AG04450 (cell line): ENCODE measurements at regions not wholly inside any gene's neighbourhood (a gene's known extent, or its start where the extent isn't known, plus 50 kb on each side); places are given as distances from the start of the nearest gene placed in this dataset.

Experiments
- CTCF ChIA-PET: fragments of 300-600, 350-600 bp; formaldehyde crosslinking; extraction: SDS; loops from one replicate; lab custom pipeline; 2022; ENCODE audit warnings: antibody characterized with exemption, inconsistent platforms; lab: Charles Lee
- POLR2A ChIA-PET: fragments of 350-600 bp; formaldehyde crosslinking; extraction: SDS; loops from one replicate; lab custom pipeline; 2021; ENCODE audit warnings: antibody characterized with exemption, inconsistent platforms; lab: Yijun Ruan, JAX
- DNase-seq: peaks from one replicate; pipeline ENCODE4 v3.0.0-alpha.2; 2011; ENCODE audit warnings: low read depth, low spot score
- H3K27ac ChIP-seq: one replicate; pipeline ENCODE4 v1.5.1; 2012; ENCODE audit warnings: low read depth, low read length, control low read depth
- H3K27me3 ChIP-seq: one replicate; pipeline ENCODE4 v1.6.0; 2012; ENCODE audit warnings: low read length; ENCODE audit not compliant: control insufficient read depth, insufficient read depth
- H3K4me3 ChIP-seq: 2 replicates; pipeline ENCODE4 v1.5.1; 2011; ENCODE audit warnings: mild to moderate bottlenecking, low read depth, low read length, control low read depth
- H3K9me3 ChIP-seq: 2 replicates; pipeline ENCODE4 v1.5.1; 2012; ENCODE audit warnings: low read length; ENCODE audit not compliant: control insufficient read depth, insufficient read depth
- TF ChIP-seq, protein P1 (sequence below): IDR thresholded peaks from 2 replicates; pipeline ENCODE4 v1.5.1; 2011; ENCODE audit warnings: low read depth, low read length, control low read depth, inconsistent platforms

DNA sequence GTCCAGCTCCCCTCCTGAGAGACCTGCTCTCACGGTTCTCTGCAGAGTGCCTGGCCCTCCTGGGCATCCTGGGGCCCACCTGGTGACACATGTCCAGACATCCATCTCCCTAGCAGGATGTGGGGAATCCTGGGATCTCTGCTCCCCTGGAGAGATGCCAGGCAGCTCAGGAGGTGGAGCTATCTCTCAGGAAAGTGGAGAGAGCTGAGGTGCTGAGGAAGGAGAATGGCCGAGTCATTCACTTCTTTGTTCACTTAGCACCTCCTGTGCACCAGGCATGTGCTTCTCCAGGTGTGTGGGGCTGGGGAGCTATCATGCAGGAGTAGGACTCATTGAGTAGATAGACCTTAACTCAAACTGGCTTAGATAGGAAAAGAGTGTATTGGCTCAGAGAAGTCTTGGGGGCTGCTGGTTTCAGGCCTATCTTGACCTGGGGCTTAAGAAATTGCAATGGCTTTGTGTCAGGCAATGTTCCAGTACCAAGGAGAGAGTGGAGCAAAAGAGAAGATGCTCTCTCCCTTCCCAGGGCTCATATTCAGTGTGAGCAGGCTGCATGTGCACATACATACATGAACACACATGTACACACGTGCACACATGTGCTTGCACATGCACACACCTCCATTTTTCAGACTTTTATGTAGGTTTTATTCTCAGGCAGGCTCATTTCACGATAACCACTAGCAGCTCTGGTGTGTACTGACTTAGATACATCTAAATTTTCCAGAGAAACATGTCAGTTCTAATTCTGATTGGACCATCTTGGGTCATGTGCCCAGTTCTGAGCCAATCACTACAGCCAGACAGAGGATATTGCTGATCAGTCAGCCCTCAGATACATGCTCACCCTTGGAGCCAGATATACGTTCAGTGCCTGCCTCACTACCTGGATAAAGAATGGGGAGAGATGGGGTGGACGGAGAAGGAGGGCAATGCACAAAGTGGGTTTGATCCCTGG lies 437.6 kb downstream of the PTPRU start:
- CTCF ChIA-PET = interaction anchor here (1.2 kb wide), 1 partner anchor 24 kb away, joined by 3 read pairs; no protein-coding TSS in a partner anchor
- Histone ChIP-seq H3K9me3 (no peaks in the 10 kb centered on the region; the same call in 1 of the 2 replicates), H3K4me3 (no peak overlapping the region), H3K27ac (no peak overlapping the region), H3K27me3 (peaks cover 3% of the 10 kb centered on the region)
- TF ChIP-seq, protein P1, sequence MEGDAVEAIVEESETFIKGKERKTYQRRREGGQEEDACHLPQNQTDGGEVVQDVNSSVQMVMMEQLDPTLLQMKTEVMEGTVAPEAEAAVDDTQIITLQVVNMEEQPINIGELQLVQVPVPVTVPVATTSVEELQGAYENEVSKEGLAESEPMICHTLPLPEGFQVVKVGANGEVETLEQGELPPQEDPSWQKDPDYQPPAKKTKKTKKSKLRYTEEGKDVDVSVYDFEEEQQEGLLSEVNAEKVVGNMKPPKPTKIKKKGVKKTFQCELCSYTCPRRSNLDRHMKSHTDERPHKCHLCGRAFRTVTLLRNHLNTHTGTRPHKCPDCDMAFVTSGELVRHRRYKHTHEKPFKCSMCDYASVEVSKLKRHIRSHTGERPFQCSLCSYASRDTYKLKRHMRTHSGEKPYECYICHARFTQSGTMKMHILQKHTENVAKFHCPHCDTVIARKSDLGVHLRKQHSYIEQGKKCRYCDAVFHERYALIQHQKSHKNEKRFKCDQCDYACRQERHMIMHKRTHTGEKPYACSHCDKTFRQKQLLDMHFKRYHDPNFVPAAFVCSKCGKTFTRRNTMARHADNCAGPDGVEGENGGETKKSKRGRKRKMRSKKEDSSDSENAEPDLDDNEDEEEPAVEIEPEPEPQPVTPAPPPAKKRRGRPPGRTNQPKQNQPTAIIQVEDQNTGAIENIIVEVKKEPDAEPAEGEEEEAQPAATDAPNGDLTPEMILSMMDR = no peak
- DNase-seq = no peak
- POLR2A ChIA-PET = no interaction called here

DNA sequence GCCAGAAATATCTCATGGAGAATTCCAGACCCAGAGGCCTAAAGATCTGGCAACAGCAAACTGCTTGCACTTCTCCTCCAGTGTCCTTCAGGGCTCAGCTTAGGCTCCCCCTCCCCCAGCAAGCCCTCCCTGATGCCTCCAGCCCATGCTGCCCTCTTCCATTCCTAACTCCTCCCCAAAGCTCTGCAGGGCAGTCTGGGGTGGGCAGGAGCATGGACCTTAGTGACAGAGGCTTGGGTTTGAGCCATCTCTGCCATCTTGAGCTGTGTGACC lies 436.8 kb downstream of the PTPRU start:
- CTCF ChIA-PET = interaction anchor here (1.2 kb wide), 1 partner anchor 24 kb away, joined by 3 read pairs; no protein-coding TSS in a partner anchor
- Histone ChIP-seq H3K4me3 (no peak overlapping the region), H3K9me3 (no peaks in the 10 kb centered on the region; the same call in 1 of the 2 replicates), H3K27ac (no peak overlapping the region), H3K27me3 (peaks cover 8% of the 10 kb centered on the region)
- POLR2A ChIA-PET = no interaction called here
- TF ChIP-seq, protein P1 = no peak
- DNase-seq = no peak

DNA sequence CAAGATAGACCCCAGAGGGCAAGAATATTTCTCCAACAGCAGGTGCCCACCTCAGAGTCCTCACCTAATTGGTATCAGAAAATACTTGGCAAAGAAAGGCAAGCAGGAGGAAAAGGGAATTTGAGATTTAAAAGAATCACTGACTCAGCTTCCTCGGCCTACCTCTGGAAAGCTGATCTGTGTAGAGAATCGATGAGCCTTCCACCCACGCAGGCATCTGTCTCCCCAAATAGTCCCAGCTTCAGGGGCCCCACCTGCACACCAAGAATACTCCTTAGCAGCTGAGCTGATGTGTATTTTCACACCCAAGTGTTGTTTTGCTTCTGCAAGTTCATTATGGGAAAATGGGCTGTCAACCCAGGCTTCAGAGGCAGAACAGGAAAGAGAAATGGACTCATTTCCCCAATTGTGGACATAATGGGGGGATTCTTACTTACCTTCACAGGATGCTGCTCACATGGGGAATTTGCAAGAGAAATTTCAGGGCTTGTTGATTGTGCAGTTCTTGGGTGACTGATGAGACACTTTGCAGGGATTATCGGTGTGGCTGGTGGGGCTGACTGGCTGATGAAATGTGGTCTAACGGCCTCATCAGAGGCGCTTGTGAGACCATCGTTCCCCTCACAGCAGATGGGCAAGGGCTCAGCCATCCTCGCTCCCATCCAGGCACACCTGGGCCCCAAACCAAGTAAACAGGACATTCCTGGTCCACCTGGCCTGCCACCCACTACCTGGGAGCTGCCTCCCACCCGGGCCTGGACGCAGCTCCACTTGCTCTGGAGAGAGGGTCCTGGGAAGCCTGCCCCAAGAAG lies 436.3 kb downstream of the PTPRU start:
- Histone ChIP-seq H3K27ac (no peak overlapping the region), H3K27me3 (peaks cover 8% of the 10 kb centered on the region), H3K9me3 (no peaks in the 10 kb centered on the region; the same call in 1 of the 2 replicates), H3K4me3 (no peak overlapping the region)
- no peak for DNase-seq
- ChIA-PET CTCF (interaction anchor here (1.2 kb wide), 1 partner anchor 25 kb away, joined by 3 read pairs; no protein-coding TSS in a partner anchor), POLR2A (no interaction called here)
- TF ChIP-seq, protein P1 = no peak

DNA sequence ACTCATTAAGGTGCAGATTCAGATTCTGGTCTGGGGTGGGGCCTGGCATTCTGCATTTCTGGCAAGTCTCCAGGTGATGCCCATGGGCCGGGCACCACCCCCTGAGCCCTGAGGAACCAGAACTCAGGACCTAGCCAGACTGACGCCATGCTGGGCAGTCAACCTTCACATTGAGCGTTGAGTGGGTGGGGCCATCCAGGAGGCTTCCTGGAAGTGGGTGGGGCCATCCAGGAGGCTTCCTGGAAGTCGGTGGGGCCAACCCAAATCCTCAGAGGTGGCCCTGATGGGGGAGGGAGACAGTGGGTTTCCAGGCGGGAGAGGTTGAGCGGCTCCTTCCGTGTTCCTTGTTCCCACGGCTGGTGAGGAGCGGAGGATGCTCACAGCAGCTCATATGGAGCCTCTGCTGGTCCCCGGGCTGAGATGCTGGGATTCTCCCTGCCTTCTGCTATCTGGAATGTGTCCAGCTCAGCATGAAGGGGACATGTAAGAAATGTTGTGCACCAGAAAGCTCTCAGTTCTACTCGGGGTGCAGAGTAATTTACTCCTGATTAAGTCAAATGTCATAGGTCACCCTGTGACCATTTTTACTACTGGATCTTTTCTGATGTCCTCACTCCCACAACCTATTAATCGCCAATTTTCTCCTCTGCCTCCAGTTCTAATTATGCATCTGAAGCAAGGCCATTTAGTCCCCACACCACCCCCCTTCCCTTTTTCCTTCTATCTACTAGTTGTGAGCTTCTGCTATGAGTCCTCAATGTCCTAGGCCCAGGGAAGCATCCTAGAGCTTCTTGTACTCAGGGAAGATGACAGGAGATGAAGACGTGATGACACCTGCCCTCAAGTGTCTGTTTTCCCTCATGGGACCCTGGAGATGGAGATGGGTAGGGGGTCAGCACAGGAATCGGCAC lies 435.4 kb downstream of the PTPRU start:
- no peaks in the 10 kb centered on the region; the same call in 1 of the 2 replicates for H3K9me3 ChIP-seq
- no peak overlapping the region for H3K27ac ChIP-seq
- no peak overlapping the region for H3K4me3 ChIP-seq
- peaks cover 12% of the 10 kb centered on the region for H3K27me3 ChIP-seq
- DNase-seq = no peak
- CTCF ChIA-PET = no interaction called here
- TF ChIP-seq, protein P1 = no peak
- POLR2A ChIA-PET = no interaction called here
